Hypothalamus (tissue), 51 donors: ENCODE measurements at regions not wholly inside any gene's neighbourhood (a gene's known extent, or its start where the extent isn't known, plus 50 kb on each side); places are given as distances from the start of the nearest gene placed in this dataset.
A peak's percentile ranks its signal among the peaks of the same experiment; 100 is the strongest.

Experiments
- DNase-seq, 51 donors: peaks; one replicate each; lab custom pipeline; 2025; lab: John Stamatoyannopoulos, UW

DNA sequence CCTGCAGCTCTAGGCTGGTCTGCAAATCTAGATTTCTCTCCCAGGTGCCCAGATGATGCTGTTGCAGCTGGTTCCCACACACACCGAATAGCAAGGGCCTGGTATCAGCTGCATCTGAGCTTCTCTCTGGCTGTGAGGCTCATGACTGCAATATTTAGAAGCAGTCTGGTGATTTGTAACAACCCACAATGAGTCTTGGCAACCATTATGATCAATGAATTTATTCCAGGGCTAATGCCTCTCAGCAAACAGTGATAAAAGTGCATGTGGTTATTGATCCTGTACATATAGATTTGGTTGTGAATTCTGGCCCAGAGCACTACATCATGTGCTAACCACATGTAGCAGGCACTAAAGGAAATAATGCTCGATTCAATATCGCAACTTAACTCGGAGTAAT, 114.3 kb downstream of the ASCL4 start:
- no peak for DNase-seq

DNA sequence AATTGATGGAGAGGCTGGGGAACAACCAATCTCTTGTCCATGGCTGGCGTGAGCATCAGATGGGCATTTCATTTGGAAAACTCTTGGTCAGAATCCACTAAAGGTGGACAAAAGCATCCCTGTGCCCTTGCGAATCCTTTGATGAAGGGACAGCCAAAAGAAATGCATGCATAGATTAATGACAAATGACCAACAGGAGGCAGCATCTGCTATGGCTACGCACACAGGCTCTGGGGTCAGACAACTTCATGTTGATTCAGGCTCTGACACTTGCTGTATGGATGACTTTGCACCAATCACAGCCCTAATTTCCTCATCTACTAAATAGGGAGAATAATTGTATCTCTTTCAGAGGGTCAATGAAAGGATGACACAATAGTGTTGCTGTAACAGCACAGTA, 117.5 kb downstream of the ASCL4 start:
- DNase-seq = peak in 1 of 51 donors; percentile 5

DNA sequence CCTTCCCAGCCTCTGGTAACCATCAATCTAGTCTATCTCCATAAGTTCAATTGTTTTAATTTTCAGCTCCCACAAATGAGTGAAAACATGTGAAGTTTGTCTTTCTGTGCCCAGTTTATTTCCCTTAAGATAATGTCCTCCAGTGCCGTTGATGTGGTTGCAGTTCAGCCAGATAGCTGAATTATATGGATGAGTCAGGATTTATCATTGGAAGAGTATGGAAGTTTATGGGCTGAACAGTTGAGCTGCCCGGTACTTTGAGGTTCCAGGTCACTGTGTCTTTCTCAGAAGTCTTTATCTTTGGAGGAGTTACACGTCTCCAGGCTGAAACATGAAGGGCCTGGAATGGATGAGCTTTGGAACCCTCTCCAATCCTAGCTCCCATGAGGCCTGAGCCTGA, 120.1 kb downstream of the ASCL4 start:
- DNase-seq = no peak

GRCh38 chr12:107895966-107896365, 121.5 kb downstream of the ASCL4 start:
- no peak for DNase-seq

DNA sequence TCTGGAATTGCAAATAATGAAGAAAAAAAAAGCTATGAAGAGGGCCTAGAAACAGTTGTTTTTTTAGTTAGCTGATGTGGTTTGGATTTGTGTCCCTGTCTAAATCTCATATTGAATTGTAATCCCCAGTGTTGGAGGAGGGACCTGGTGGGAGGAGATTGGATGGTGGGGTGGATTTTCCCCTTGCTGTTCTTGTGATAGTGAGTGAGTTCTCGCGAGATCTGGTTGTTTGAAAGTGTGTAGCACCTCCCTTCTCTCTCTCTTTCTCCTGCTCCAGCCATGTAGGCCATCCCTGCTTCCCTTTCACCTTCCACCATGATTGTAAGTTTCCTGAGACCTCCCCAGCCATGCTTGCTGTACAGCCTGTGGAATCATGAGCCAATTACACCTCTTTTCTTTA, 126.1 kb downstream of the ASCL4 start:
- DNase-seq = no peak

GRCh38 chr12:107903341-107904061, 129.0 kb downstream of the ASCL4 start:
- peak in 24 of 51 donors; percentile 1 to 52 (median 19) for DNase-seq

DNA sequence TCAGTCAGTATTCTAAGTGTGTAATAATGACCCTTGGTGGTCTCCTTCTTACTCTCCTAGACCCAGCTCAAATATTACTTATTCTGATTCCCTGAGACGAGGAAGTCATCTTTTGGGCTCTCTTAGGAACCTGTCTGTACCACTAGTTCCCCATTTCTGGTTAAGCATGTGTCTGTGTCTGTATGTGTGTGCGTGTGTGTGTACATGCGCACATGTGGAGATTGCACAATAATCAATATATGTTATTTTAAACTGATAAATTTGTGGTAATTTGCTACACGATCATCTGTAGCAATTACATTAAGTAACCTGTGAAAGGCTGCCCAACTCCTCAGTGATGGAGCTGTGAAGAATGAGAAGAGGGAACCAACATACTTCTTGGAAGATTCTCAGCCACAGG, 132.2 kb downstream of the ASCL4 start:
- no peak for DNase-seq

- peak in 41 of 51 donors; percentile 6 to 78 (median 42) for DNase-seq
These were observed 138.0 kb downstream of the ASCL4 start for GRCh38 chr12:107912421-107913004.

- no peak for DNase-seq
These were observed 140.0 kb downstream of the ASCL4 start for GRCh38 chr12:107914460-107914977.

DNA sequence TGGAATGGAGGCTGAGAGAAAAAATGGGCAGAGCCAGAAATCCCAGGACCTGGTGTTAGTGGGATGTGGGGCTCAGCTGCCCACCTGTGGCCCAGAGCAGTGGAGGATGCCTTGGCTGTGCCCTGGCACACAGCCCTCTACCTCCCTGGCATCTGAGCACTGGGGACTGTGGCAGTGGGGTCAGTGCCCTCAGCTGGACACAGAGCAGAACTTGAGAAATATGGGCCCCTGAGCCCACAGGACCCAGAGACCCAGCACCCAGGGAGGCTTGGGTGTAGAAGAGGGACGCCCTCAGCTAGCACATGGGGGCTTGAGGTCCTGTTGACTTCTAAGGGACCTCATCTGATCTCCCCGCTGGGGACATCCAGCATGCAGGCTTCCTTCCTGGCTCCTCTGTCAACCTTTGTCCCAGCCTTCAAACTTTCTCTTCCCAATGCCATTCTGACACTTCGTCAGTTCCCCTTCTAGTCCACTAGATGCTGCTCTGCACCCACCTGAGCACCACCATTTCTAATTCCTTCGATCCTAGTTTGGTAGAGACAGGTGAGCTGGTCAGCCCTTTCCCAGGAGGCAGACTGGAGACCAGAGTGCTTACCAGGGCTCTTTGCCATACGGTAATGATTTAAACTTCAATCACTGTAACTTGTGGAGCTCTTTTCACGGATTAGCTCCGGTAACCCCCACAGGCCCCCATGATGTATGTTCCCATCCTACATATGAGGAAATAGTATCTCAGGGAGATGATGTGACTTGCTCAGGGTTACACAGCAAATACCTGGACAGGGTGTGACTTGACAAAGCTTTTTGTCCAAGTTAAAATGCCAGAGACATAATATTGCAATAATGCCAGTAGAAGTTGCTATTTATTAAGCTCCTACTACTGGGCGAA, 143.7 kb downstream of the ASCL4 start:
- DNase-seq = peak in 6 of 51 donors; percentile 2 to 13 (median 4)

DNA sequence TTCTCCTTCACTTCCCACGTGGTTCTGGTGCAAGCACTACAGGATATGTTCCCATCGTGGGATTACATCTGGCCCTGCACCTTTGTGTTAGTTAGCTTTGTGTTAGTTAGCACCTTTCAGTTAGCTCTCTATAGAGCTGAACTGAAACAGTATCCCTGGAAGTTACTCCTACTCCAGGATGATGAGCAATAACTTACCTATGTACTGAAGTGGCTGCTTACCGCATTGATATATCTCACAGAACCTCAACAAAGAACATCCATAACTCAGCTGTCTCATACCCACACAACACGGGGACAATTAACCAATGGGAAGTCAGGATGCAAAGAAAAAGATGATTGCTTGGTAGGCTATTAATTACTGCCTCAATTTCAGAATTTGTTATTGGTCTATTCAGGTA, 146.6 kb downstream of the ASCL4 start:
- DNase-seq = no peak

DNA sequence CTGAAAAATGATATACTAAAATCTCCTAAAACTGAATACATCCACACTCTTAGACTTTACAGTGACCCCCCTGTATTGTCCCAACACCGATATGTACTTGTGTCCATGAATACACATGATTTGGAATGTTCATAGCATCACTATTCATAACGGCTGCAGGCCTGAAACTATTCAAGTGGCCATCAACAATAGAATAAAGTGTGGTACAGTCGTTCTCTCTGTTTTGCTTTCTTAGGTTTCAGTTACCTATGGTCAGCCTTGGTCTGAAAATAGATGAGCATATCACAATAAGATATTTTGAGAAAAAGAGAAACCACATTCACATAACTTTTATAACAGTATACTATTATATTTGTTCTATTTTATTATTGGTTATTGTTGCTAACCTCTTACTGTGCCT, 150.6 kb downstream of the ASCL4 start:
- no peak for DNase-seq

GRCh38 chr12:107929436-107929835, 154.9 kb downstream of the ASCL4 start:
- DNase-seq = peak in 7 of 51 donors; percentile 1 to 11 (median 3)

- no peak for DNase-seq
These were observed 157.3 kb downstream of the ASCL4 start for GRCh38 chr12:107931761-107932160.

DNA sequence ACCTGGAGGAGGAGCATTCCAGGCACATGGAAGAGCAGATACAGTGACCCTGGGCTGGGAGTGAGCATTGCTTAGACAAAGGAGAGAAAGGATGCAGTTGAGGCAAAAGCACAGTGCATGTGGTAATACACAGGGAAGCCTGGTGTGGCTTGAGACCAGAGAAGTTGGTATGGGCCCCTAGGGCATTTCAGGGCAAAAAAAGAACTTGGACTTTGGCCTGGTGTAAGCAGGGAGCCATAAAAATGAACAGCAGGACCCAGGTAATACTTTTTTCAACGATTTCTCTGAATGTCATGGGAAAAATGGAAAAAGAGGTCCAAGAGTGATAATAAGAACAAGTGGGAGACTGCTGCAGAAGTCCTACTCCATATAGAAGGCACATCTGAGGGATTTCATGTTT, 163.9 kb downstream of the ASCL4 start:
- DNase-seq = no peak

DNA sequence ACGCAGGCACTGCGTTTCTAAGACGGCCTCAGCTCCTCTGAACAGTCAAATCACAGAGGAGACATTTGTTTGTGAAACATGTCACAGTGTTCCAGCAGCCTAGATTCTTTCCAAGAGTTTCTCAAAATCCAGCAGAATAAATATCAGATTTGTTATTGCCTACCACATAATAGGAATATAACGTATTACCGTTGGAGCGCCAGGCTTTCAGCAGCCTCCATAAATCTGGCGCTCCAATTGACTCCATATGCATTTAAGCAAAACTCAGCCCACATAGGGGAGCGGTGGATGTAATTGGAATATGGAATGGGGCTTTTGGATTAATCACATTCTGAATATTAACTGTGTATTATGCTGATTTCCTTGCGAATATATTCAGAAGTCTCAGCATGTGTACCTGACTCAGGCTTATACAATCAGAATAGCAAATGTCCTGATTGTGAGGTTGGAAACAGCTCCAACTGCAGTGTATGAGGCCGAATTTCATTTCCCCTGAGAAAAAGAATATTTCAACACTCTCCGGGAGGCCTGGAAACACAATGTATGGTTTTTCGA, 174.0 kb downstream of the ASCL4 start:
- no peak for DNase-seq

DNA sequence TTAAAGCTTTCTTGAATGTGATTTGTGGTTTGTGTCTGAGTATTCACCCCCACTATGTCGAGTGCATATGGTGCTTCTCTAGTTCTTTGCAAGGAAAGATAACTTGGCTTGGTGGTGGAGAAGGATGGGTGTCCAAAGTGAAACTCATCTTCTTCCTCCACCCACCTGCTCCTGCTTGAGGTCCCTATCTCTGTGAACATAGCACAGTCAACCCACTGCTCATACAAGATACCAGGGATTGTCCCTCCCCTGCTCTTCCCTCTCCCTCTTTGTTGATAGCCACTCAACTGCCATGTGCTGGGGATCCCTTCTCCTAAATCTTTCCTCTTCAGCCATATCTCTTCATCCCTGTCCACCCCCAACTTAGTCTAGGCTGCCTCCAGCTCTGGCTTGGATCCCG, 176.5 kb downstream of the ASCL4 start:
- no peak for DNase-seq

DNA sequence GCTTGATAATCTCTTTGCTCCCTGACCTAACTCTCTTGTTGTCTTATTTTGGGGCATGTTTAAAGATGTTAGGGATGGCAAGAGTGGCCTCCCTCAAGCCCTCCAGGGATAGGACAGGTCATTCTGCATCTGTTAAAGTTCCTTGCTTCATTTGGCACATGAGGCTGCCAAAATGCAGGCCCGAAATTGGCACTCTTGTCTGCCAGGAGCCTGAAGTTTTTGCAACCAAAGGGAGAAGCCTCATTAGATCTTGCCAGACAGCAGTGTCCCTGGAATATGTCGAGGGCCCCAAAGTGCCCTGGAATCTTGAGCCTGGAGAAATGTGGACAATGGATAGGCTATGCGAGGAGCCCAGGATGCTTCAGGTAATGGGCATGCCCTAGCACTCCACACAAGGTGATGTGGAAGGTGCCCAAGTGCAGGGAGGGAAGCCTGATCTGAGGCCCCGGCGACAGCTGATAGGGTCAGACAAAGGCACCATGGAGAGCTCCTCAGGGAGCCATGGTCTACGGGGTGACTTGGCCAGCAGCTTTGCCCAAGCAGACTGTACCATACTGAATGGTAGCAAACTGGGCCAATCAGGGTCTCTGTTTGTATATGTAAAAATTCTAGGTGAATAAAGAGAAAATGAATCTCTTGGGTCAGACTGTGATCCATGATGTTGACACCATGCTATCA, 173.0 kb upstream of the WSCD2 start:
- no peak for DNase-seq

DNA sequence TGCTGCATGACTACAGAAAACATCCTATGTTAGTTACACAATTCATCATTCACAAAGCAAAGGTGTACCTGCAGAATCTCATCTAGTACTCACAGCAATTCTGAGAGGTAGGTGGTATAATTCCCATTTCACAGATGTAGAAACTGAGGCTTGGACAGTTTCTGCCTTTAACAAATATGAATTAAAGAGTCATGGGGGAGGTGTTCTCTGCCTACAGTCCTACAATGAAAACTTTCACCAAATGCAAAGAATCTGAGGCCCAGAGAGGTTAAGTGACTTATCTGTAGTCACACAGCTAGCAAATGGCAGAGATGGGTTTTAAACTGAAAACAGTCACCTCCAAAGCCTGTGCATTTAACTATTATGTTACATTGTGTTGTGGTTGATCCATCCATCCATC, 171.6 kb upstream of the WSCD2 start:
- no peak for DNase-seq

- DNase-seq = no peak
These were observed 165.5 kb upstream of the WSCD2 start for GRCh38 chr12:107963635-107964034.
